SH-SY5Y (cell line): ENCODE measurements at regions not wholly inside any gene's neighbourhood (a gene's known extent, or its start where the extent isn't known, plus 50 kb on each side); places are given as distances from the start of the nearest gene placed in this dataset.

Source experiments
- GATA2 ChIP-seq: IDR thresholded peaks from 2 replicates; pipeline ENCODE4 v1.6.1; 2011; ENCODE audit warnings: mild to moderate bottlenecking, low read depth, low read length
- GATA3 ChIP-seq: IDR thresholded peaks from 2 replicates; pipeline ENCODE4 v1.6.1; 2011; ENCODE audit warnings: low read depth, mild to moderate bottlenecking, low read length, moderate library complexity

DNA sequence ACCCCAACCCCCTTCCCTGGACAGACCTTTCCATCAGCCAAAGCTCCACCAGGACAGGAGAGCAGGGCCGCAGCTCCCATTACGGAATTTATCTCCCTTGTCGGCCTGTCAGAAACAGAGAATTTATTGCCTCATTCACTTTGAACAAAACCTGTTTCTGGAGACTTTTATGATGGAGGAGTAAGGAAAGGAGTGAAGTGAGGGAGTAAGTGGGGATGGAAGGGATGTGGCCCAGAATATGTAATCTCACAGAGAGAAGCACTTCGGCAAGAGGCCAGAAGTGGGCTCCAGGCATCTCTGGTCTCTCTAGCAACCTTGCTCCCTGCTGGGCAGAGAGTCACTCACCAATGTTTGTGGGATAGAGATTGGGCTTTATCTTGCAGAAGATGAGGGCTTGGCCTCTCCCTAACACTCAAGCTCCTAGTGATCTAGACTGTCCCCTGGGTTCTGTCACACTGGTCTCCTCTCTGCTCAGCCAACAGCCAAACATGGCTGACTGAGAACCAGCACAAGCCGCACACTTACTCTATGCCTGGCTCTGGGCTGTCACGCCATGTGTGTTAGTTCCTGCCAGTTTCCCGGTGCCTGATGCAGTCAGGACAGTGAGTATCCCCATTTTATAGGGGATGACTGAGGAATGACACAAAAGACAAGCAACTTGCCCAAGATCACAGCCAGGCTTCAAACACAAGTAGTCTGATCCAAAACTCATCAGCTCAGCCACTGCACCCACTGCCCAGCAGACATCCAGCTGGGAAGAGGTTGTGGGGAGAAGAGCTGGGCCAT is 149.4 kb upstream of the ZMIZ1 start:
- no peak for TF ChIP-seq GATA3
- TF ChIP-seq GATA2 = no peak

DNA sequence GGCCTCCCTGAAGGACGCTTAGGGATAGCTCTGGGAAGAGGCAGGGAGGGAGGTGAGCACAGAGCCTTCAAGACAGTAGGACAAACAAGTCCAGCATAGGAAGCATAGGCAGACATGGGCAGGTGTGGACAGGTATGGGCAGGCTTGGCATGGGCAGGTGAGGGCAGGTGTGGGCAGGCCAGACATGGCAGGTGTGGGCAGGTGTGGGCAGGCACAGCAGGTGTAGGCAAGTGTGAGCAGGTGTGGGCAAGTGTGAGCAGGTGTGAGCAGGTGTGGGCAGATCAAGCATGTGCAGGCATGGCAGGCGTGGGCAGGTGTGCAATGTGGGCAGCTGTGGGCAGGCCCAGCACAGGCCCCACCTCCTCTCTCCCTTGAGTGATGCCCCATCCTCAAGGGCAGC is 148.8 kb upstream of the ZMIZ1 start:
- TF ChIP-seq GATA2 (no peak), GATA3 (no peak)

DNA sequence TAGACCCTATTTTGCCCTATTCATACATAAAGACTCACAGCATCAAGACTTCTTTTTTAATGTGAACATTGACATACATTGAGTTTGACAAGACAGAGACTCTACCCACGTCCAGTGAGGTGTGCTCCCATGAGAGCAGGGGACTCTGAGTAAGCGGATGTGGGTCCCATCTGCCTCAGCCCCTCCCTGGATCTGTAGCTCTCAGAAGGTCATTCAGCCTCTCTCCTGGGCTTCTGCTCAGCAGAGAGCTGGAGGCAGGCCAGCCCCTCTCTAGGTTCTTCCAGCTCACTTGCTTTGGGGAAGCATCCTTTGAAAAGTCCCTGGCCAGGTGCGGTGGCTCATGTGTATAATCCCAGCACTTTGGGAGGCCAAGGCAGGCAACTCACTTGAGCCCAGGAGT is 146.9 kb upstream of the ZMIZ1 start:
- TF ChIP-seq GATA3 (no peak), GATA2 (no peak)

DNA sequence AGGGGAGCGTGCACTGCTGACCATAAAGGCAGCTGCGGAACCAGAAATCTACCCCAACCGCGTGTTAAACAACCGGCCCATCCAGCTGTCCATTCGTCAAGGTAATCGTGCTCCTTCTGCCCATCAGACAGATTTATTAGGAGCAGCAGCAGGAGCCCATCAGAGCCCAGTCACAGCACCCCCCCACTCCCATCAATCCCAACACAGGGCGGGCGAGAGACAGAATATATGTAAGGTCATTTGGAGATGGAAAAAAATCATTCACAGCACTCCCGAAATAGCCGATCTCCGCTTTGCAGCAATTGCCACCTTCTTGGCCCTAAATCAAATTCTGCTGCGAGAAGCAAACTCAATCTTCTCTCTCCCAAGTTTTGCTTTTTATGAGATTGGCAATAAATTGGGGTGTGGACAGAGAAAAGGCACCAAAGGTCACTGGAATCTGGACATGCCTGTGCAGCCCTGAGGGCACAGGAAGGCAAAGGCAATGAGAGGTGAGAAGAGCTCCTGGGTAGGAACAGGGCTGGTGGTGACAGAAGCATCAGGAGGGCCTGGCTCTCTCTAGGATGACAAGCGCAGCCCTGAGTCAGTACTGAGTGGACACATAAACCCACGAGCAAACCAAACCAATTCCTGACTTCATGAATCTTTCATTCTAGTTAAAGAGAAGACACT is 145.0 kb upstream of the ZMIZ1 start:
- TF ChIP-seq GATA2 (no peak), GATA3 (no peak)

DNA sequence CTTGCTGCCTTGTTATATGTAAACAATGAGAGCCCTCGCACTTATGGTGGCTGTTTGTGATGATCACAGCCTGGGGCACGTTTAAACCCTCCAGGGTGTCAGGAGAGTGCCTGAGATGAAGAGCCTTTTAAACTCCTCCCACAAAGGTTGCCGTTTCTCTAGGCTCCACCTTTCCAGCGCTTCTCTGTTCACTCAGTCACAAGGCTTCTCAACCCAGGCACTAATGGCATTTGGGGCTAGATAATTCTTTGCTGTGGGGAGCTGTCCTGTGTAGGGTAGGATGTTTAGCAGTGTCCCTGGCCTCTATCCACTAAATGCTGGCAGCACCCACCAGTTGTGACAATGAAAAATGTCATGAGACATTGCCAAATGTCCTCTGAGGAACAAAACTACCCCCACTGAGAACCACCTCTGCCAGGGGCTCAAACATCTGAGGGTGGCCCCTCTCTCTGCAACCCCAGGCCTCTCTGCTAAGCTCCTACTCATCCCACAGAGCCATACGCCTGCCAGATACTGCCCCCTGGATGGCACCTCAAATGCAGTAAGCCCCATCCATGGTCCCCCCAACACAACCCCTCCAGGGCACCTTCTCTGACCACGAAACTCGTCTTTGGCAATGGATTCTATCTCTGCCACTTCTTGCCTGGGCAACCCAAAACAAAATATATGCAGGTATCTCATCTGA is 144.3 kb upstream of the ZMIZ1 start:
- no peak for TF ChIP-seq GATA2
- TF ChIP-seq GATA3 = no peak

DNA sequence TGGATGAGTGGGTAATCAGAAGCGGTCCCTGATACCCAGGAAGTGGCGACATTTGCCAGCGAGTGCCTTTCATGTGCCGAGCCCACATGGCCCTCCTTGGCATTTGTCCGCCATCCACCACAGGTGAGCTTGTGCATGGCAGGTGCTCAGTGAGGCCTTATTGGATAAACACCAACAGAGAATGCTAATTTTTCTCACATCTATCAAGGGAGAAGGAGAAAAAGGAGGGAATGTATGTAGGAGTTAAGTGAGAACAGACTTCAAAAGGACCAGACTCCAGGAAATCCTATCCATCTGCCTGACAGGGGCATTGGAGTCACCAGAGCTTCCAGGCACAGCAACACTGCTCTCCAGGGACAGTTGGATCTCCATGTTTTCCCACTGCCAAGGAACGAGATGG is 143.5 kb upstream of the ZMIZ1 start:
- no peak for TF ChIP-seq GATA2
- no peak for TF ChIP-seq GATA3

DNA sequence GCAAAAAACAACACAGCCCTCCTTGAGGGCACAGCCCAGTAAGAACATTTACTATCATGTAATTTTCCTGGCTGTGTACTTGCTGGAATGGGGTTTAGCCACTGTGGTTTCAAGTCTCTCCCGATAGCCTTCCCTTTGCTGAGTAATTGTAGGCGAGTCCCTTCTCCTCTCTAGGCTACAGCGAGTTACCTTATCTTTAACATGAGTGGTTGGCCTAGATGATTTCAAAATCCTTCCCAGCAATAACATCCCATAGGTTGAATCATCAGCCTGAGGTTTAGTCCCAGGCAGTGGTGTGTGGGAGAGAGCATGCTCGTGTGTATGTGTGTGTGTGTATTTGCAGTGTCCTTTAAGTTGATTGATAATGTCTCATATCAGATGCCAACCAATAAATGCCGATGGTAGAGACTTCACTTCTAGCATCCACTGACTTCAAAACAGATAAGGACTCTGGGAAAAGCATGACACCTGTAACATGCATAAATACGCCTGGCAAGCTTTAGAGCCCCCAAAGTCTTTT is 142.9 kb upstream of the ZMIZ1 start:
- no peak for TF ChIP-seq GATA2
- no peak for TF ChIP-seq GATA3

DNA sequence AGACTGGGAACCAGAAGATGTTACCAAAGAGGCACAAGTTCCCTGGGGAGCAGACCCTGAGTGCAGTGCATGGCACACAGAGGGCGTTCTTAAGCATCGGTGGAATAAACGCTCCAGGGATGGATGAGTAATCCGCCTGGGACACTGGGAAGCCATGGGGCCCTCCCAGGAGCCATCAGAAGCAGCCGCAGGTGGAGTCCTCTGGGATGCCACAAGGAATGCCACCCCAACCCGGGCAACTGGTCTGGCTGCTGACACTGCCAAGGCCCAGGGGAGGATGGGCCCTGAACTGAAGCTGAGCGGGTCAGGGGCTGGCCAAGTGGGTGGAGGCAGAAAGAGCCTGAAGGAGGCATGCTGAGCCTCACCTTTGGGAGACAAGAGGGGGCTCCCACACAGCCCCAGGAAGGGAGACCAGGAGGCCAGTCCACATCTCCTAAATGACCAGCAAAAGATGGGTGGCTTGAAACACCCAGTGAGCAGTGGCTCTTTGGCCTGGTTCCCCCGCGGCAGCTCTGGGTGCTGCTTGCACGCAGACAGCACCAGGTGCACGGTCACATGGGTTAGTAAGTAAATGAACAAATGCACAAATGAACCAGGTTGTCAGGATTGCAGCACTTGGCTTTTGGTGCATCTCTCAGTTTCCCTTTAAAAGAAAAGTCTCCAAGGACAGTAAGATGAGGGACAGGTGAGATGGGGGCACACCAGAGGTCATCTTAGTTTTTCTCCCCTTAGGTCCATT is 141.3 kb upstream of the ZMIZ1 start:
- no peak for TF ChIP-seq GATA2
- TF ChIP-seq GATA3 = no peak

DNA sequence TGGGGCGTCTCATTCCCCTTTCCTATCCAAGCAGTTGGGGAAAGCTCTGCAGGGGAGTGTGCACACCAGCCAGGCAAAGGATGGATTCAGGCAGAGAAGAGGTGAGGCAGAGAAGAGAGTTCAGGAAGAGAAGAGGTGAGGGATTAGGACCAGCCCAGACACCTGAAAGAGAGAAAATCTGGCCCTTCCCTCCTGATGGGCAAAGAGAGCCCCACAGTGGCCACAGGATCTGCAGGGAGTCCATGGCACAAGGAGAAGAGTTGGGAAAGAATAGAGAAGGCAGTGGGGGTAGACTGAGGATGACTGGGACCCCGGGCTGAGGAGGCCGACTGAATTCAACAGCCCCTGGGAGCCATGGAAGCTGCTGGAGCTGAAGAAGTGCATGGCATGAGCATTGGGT is 140.4 kb upstream of the ZMIZ1 start:
- TF ChIP-seq GATA3 (no peak), GATA2 (no peak)

DNA sequence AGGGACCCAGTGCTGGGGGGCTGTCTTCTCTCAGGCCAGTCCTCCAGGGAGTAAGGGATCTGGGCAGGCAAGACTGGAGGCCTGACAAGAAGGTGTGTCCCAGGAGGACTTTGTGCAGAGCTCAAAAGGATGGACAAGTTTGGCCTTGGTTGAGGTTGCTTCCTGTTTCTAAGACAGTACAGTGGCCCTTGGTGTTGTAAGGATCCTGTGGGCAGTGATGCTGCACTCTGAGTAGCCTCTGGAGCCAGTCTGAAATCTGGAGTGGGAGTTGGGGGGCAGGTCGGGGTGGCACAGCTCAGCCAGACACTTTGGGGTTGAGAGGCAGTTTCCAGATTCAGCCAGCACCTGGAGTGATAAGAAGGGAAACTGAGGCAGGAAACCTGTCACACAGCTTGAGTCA is 139.2 kb upstream of the ZMIZ1 start:
- no peak for TF ChIP-seq GATA3
- no peak for TF ChIP-seq GATA2

DNA sequence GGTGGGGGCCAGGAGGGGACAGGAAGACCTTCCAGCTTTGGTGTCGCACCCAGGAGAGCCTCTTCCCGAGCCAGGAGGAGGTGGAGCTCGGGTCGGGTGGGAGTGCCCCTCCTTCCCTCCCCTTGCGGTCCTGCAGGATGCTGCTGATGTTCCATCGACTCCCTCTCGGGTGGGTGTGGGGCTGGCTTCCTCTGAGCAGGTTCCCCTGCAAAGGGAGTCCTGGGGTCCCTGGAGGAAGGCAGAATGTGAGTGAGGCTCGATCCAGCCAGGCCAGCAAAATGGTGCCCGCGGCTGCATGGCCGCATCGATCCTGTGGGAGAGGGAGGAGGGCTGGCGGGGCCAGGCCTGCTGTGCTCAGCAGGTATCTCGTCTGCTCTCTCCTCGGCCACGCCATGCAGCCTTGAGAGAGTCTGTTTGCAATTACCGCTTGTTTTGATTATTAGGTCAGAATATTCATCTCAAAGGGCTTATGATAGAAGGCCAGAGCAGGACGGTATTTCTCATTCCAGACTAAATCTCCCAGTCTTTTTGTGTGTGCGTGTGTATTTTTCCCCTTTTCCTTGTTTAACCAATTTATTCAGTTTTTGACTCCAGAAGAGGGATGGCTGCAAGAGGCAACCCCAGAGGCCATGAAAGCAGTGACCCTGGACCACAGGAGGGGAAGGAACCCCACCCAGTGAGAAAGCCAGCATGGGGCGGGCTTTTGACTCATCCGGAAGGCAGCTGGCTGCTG is 137.3 kb upstream of the ZMIZ1 start:
- TF ChIP-seq GATA3 (no peak), GATA2 (no peak)

DNA sequence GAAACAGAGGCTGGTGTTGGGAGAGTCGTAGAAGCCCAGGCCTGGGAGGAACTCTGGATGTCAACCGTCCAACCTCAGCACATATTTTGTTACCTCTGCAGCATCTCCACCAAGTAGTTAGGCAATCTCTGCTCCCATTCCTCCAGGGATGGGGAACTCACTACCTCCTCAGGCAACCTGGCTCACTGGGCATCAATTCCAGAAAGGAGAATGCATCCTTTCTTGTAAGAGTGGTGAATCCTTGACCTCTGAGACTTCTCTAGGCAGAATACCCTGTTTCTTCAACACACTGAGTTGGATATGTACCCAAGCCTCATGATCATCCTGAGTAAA is 136.7 kb upstream of the ZMIZ1 start:
- TF ChIP-seq GATA2 (no peak), GATA3 (no peak)

DNA sequence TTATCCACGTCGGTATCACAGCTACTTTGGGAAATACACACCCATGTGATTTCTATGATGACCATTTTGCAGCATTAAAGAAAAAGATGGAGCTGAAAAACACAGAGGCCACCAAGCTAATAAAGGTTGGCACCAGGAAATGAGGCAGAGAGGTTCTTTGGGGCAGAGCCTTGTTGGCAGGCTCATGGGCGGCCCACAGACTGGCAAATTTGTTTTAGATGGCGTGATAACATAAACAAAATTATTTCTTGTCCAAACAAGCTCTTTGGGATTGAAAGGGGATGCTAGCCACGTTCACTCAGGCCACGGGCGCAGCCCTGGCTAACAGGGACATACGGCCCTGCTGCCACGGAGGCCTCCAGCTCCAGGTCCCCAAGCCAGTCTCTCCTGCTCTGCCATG is 135.9 kb upstream of the ZMIZ1 start:
- TF ChIP-seq GATA3 (no peak), GATA2 (peak; percentile 77)

DNA sequence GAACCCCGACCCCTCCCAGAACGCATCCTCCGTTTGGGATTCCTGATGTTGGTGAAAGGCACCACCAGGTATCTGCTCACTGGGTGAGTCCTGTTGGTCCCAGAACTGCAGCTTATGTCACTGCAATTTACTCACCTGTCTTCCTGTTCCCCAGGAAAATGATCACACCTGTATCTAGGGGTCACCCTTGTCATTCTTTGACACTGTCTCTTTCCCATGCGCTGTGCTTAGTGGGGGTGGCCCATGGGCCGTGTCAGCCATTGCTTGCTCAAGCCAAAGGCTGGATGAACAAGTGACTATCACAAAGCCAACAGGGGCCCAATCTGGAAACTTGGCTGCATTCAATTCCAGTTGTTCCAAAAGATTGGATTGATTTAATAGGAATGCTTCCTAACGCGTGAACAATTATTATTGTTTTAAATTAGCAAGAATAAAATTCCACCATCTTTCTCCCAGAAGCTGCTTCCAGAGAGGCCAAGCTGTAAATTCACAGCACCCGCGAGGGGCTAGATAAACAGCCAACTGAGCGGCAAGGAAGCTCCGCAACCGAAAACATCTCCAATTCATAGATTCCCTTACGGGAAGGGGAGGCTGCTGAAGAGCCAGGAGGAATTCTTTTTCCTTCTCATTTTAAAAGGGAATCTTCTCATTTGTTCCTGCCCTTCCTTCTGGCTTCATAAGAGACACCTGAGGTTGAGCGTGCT is 134.8 kb upstream of the ZMIZ1 start:
- TF ChIP-seq GATA2 (no peak), GATA3 (no peak)
